HG03460 (cell line): ENCODE measurements at regions not wholly inside any gene's neighbourhood (a gene's known extent, or its start where the extent isn't known, plus 50 kb on each side); places are given as distances from the start of the nearest gene placed in this dataset.

ENCODE experiments used
- ATAC-seq: cut with Tn5 transposase; IDR thresholded peaks from one replicate; pipeline ENCODE4 v1.9.1; 2021; ENCODE audit not compliant: unreplicated experiment

DNA sequence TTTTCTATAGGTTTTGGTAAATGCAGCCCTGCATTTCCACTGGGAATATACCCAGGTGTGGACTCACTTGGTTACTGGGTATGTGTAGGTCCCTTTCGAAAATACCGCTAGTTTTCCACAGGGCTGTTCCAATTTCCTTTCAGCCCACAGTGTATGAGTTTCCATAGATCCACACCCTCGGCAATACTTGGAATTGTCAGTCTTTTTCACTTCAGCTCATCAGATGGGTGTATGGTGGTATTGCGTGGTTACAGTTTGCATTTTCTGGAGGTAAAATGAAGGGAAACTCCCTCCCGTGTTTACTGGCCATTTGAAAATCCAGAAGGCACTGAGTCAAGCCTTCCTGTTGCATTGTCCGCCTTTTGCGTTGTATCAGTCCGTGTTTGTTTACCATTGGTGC lies 453.6 kb downstream of the CDH26 start:
- no peak for ATAC-seq

DNA sequence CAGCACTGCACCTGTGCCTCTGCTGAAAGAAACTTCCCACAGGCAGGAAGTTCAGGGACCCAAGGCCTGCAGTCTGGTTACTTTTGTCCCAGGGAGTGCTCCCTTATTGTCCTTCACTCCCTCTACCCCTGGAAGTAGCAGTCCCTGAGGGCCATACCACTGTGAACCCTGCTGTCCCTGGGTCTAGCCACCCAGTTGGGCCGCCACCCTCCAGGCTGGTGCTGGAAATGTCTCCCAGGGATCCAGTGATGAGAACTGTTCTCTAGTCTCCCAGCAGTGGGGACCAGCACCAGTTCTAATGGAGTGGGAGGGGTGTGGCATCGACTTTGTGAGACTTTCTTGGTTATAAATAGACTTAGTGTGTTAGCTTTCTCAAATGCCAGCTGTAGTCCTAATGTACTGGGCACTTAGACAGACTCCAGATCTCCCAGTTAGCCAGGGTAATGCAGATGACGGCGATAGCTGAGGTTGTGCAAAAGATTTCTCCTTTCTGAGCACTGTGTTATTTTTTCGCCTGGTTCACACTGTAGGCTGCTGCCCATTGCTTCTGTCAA lies 462.5 kb downstream of the CDH26 start:
- no peak for ATAC-seq

DNA sequence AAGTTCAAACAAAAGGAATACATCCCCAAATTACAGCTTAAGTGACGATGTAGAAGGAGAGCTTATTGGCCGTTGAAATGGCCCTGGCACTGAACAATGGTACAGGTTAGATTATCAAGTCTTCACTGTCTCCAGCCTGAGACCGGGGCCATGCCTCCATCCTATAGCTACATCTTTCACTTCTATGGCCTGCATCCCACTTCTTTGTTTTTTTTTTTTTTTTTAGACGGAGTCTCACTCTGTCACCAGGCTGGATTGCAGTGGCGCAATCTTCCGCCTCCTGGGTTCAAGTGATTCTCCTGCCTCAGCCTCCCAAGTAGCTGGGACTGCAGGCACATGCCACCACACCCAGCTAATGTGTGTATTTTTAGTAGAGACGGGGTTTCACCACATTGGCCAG lies 464.6 kb downstream of the CDH26 start:
- no peak for ATAC-seq

DNA sequence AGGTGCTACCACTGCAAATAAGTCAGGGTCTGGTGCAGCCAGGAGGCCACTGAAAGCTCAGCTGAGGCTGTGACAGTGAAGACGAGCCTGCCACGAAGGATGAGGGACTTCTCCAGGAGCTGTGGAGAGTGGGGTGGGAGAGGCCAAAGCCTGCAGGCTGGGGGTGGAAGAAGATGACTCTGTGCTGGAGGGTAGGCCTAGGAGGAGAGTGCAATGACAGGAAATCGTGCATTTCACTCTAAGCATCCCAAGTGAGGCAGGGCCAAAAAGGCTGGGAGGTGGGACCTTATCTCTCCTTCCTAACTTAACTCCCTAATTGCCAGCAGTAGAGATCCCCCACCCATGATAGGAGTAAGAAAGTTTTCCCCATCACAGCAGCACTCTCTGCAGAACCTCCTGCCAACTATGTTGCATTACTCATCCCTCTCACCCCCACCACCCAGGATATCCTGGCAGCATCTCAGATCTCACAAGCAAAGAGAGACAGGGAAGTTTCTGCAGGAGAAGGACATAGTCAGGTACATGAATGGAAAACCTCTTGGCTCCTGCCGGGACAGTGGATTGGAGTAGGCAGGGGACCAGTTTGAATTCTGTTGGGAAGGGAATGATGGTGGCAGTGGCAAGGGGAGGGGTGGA lies 466.2 kb downstream of the CDH26 start:
- no peak for ATAC-seq

DNA sequence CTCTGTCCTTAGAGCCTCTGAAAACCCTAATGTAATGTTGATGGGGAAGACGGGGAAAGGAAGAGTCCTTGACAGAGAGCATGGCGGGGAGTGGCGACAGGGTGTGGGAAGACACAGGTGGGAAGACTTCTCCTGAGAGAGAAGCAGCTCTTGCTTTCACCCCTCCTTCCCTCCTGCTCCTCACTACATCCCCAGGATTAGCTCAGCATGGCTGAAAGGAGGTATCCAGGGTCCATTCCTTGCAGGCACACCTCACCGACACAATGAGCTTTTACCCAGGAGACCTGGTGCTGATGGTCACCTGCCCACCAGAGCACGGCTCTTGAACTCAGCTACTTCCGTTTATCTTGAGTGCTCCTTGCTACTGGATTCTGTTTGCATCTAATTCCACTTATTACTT lies 469.3 kb downstream of the CDH26 start:
- no peak for ATAC-seq

DNA sequence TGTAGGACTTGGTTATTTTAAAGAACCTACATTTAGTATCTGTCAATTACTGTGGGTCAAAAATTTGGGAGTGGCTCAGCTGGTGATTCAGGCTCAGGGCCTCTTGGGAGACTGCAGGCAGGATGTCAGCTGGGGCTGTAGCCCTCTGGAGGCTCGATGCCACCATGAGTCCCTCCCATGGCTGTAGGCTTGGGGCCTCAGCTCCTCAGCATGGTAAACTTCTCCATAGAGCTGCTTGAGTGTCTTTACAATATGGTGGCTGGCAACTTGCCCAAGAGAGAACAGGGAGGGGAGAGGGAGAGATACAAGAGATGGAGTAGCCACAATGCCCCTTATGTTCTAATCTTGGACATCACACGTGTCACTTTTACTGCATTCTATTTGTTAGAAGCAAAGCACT lies 470.4 kb downstream of the CDH26 start:
- no peak for ATAC-seq

DNA sequence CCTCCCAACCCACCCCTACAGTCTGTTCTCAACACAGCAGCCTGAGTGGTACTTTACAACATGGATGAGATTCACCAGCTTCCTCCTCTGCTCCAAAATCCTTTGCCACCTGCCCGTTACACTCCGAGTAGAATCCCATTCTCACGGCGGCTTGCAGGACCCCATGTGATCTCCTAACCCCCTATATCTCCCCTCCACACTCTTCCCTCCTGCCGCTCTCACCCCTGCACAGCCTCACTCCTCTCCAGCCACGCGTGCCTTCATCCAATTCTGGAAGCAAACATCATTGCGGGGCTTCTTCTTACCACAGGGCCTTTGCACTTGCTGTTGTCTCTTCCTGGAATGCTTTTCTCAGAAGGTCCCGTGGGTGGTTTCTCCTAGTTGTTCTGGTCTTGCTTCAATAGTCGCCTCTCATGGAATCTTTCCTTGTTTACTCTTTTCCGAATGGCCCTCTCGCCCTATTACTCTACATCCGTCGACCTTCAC lies 472.3 kb downstream of the CDH26 start:
- ATAC-seq, result no peak

DNA sequence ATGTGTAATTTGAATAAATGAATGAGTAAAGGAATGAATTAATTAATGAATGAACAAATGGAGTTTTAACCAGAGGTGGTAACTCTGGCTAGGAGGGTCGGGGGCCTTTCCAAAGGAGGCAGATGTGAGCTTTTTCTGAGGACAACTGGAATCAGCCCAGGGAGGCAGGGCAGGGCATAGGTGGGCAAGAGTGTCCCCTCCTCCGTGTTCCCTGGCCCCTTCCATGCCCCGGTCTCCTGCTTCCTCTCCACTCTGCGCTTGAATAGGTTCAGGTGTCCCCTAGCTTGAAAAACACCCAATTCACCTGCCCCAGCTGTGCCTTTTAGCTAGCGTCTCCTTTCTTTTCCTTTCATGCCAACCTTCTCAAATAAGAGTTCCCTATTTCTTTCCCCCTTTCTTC lies 473.1 kb downstream of the CDH26 start:
- no peak for ATAC-seq

DNA sequence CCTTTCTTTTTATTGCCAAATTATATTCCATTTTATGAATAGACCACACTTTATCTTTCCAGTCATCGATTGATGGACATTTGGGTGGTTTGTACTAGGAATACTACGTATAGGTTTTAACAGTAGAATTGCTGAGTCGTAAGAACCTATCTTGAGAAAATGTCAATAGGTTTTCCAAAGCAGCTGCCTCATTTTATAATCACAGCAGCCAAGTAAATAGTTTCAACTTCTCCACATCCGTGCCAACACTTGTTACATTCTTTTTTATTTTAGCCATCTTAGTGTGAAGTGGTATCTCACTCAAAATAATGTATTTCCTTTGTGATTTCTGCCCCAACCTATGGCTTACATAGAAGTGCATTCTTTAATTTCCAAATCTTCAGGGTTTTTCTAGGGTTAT lies 479.2 kb downstream of the CDH26 start:
- no peak for ATAC-seq

DNA sequence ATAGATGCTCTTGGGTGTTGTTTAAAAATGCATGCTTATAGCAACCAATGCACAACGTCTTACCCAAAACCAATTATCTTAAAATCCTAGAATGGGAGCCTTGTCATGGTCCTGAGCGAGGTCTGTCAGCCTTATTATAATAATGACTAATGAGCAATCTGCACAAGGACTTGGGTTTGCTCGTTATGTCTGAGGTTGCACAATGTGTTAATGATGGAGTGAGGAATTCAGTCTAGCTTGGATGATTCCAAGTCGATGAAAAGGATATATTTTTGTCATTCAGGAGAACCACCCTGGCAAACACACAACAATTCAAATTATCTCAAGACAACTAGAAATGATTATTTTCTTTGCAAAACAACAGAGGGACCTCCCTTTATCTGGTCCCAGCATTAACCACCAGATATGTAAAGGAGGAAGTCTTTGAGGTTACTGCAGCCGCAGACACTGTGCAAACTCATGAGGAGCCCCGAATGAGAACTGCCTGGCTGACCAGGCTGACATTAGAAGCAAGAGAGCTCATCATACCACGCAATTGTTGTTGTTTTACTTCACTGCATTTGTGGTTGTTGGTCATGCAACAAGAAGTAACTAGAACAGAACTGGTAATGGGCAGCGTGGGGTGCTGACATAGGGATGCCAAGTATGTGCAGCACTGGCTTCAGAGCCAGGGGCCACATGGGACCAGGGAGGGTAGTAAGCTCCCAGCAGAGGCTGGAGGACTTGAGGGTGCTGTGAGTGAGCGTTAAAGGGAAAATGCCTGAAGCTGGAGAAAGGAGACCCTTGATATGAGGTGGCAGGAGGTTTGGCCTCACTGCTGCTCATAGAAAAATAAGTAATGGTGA lies 488.3 kb downstream of the CDH26 start:
- ATAC-seq, result no peak

DNA sequence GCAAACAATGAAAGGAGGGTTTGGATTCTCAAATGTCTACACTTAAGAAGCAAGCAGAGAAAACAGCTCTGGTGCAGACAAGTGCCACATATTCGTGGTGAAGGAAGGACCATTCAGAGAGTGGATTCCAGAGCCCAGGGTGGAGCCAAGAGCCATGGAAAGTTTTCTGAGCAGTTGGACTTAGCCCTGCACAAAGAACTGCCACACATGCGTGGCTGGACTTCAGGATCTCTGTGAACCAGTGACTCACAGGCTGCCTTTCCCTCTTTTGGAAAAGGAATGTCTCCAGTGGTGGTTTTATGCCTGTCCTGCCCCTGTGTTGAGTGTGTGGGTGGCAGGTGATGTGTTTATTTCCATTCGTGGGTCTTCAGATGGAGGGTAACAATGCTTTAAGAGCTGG lies 489.5 kb downstream of the CDH26 start:
- no peak for ATAC-seq

DNA sequence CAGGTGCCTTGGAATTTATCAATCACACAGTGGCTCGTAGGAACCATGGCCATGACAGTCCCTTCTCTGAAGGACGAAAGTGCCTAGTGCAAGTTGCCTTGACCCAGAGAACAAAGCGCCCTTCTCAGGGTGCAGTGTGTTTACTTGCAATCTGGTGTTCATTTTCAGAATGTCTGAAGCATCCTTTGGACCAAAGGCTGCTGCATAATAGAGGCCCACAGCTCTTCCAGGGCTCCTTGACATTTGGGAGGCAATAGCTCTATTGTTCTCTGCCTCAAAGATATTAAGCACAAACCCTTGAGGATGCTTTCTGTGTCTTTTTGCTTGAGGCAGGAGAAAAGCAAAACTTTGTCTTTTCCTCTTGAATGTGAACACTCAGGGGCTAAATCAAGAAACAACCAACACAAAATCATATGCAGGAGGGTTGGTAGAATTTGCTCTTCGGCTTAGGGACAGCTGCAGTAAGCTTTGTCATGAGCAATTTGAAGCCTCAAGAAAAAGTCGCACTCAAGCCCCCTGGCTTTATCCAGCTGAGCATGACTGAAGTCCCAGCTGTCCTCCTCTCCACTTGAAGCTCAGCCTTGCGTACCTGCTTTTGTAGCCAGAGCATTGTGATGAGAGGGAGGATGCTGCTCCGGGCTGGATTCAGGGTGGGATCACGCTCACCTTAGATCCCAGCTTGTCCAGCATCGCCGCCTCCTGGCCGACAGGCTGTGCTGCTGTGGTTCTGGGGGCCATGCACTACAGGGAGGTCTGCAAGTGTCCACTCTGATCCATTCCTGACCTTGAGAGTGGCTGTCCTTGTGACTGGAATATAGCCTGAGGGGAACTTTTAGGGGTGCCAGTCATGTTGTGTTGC lies 495.4 kb downstream of the CDH26 start:
- no peak for ATAC-seq

DNA sequence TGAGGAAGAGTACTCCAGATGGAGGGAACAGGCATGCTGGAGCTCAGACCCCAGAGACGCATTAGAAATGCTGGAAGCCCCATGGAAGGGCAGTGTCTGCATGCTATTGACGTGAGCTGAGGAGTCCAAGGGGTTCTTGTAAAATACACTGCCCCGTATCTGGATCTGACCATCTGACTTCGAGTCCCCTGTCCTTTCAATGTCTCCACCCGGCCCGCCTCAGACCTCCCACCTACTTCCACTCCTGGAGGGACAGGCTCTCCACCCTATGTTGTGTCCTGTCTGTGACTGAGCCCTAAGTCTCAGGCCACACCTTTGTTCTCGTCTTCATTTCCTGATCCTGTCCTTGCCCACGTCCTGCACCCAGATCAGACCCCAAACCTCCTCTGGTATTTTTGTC lies 496.3 kb downstream of the CDH26 start:
- no peak for ATAC-seq

DNA sequence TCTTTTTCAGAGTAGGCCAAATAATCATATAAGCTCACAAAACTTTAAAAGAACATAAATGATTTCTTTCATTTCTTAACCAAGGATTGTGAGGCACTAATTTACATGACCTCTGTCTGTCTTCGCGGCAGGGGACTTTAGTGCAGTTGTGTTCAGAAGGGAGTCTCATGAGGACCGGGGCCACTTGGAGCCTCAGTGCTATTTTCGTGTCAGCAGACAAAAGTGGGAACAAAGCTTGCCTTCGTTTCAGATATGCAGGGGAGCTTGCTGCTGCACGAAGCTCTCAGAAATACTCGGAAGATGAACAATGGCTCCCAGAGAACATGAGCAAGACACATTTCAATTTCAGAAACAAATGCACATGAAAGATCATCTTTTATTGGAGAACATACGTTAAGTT lies 497.0 kb downstream of the CDH26 start:
- no peak for ATAC-seq

DNA sequence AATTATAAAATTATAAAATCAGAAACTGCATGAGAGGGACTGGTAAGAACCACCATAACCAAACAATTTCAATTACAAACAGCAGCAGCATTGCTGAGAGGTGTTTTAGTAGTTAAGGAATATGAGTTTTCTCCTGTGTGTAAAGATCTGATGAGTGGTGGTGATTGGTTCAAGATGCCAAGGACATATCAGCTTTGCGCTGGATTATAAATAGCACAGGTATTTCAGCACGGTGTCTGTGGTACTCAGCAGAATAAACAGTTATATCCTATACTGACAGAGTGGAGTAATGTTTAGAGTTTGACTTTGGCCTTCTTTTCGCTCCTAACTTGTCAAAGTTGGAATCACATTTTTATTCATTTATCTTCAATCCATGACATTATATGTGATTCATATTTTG lies 501.0 kb downstream of the CDH26 start:
- ATAC-seq, result no peak

DNA sequence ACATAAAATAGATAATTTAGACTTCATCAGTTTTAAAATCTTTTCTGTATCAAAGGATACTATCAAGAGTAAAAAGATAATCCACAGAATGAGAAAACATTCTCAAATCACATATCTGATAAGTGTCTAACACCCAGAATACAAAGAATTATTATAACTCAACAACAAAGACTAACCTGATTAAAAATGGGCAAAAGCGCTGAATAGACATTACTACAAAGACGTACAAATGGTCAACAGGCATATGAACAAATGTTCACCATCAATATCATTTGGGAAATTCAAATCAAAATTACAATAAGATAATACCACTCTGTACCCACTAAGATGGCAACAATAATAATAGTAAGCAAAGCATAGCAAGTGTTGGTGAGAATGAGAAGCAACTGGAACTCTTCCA lies 503.8 kb downstream of the CDH26 start:
- ATAC-seq, result no peak

DNA sequence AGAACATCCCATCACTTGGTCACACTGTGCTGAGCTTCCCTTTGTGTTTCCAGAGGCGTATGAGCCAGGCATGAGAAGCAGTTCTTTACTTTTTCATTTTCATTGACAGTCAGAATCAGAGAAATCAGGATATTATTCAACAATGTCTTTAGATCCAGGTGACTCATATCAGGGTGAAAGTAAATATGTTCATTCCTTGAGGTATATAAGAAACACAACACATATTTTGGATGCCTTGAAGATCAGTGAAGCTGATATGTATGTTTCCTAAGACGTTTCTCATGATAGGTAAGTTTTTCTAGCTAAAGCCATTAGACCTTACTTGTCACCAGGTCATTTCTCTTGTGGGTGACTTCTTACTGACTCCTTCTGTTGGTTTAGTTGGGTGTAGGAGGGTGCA lies 505.6 kb downstream of the CDH26 start:
- ATAC-seq, result no peak

DNA sequence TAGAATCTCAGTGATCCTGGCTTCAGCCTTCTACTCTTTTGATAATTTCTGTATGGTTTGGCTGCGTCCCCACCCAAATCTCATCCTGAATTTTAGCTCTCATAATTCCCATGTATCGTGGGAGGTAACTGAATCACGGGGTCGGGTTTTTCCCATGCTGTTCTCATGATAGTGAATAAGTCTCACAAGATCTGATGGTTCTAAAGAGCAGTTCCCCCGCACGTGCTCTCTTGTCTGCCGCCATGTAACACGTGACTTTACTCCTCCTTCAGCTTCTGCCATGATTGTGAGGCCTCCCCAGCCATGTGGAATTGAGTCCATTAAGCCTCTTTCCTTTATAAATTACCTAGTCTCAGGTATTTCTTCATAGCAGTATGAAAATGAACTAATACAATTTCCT lies 507.2 kb downstream of the CDH26 start:
- no peak for ATAC-seq

DNA sequence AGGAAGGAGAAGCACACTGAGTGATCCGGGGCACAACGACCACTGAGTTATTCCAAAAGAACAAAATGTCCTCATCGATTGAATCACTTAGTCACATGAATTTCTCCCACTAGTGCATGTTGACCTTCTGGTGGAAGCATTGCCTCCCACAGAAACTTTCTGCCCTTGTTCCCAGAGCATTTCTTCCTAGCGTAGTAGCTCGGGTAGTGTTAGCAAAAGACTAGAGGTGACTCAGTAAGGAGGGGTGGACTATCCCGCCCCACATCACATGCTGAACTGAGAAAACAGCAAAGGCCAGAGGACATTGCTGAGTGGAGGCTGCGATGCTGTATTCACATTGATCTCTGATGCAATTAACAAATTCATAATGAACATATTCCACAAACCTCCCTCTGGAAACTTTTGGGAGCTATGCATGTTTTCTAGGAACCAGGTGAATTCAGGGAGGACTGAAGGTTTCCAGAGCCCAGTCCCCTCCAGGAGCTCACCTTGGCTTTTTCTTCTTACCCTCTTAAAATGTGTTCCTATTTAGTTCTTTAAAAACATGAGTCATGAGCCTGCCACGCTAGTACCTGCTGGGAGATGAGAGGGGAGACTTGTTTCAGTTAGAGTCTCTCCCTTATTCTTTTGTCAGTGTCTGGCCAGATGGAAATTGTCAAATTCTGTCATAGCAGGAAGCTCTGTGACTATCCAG lies 507.9 kb downstream of the CDH26 start:
- no peak for ATAC-seq

DNA sequence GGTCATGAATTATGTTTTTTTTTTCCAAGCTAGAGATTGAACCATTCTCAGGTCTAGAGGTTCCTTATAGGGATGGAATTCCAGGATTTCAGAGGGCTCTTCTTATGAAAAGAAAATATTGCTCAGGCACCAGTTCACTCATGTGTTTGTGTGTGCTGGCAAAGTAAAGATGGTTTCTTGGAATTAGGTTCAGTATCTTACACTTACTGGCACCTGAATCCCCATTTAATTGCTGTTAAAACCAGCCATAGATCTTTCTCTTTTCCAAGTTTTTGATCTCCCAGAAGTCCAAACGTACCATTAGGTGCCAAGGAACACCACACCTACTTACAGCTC lies 508.4 kb downstream of the CDH26 start:
- no peak for ATAC-seq

DNA sequence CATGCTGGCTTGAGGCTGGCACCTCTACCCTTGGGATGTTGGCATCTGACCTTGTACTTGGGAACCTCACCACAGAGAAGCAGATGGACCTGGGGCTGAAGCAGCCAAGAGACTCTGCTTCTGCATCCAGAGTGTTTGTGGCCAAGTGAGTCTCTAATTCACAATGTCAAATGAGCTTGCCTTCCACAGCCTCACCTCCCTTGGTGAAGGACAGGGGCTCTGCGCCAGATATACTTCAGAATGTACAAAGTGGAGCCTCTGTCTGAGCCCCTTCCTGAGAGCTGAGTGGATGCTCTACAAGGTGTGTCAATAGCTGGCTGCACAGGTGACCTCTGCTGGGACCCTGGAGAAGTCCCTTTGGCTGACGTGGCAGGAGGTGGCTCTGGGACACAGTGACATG lies 508.9 kb downstream of the CDH26 start:
- ATAC-seq, result no peak
